H9 (cell line): ENCODE measurements at regions not wholly inside any gene's neighbourhood (a gene's known extent, or its start where the extent isn't known, plus 50 kb on each side); places are given as distances from the start of the nearest gene placed in this dataset.

Source experiments
- DNase-seq: peaks from one replicate; pipeline ENCODE4 v3.0.0-alpha.2; 2017
- H2AFZ ChIP-seq: one replicate; pipeline ENCODE4 v1.6.1; 2013; ENCODE audit warnings: mild to moderate bottlenecking, low read length, control low read depth, moderate library complexity
- H2AK5ac ChIP-seq: 2 replicates; pipeline ENCODE4 v1.6.1; 2013; ENCODE audit warnings: low read length, control low read depth, mixed read lengths; ENCODE audit not compliant: insufficient read length
- H2BK120ac ChIP-seq: one replicate; pipeline ENCODE4 v1.6.1; 2013; ENCODE audit warnings: low read depth, mild to moderate bottlenecking, low read length, control low read depth, inconsistent platforms; ENCODE audit not compliant: poor library complexity, severe bottlenecking
- H2BK12ac ChIP-seq: 2 replicates; pipeline ENCODE4 v1.6.1; 2013; ENCODE audit warnings: low read length, control low read depth, mixed read lengths, low read depth; ENCODE audit not compliant: insufficient read length
- H2BK15ac ChIP-seq: 2 replicates; pipeline ENCODE4 v1.6.1; 2013; ENCODE audit warnings: low read depth, low read length, control low read depth
- H2BK20ac ChIP-seq: one replicate; pipeline ENCODE4 v1.6.1; 2013; ENCODE audit warnings: low read depth, mild to moderate bottlenecking, low read length, control low read depth, inconsistent platforms; ENCODE audit not compliant: poor library complexity, severe bottlenecking
- H2BK5ac ChIP-seq: 2 replicates; pipeline ENCODE4 v1.6.1; 2013; ENCODE audit warnings: low read length, control low read depth, mixed read lengths; ENCODE audit not compliant: insufficient read length
- H3K14ac ChIP-seq: 2 replicates; pipeline ENCODE4 v1.6.1; 2013; ENCODE audit warnings: low read length, control low read depth; ENCODE audit not compliant: insufficient read depth
- H3K18ac ChIP-seq: 2 replicates; pipeline ENCODE4 v1.6.1; 2013; ENCODE audit warnings: low read depth, mild to moderate bottlenecking, mixed read lengths, low read length, control low read depth; ENCODE audit not compliant: insufficient read length
- H3K23ac ChIP-seq: 2 replicates; pipeline ENCODE4 v1.6.1; 2013; ENCODE audit warnings: low read length, control low read depth, mixed read lengths, low read depth; ENCODE audit not compliant: insufficient read length
- H3K23me2 ChIP-seq: 2 replicates; pipeline ENCODE4 v1.6.1; 2013; ENCODE audit warnings: low read depth, mild to moderate bottlenecking, mixed read lengths, low read length, control low read depth; ENCODE audit not compliant: insufficient read length, poor library complexity, severe bottlenecking
- H3K27ac ChIP-seq: 2 replicates; pipeline ENCODE4 v1.5.1; 2013; ENCODE audit warnings: low read length, control low read depth, mixed read lengths, low read depth; ENCODE audit not compliant: insufficient read length
- H3K27me3 ChIP-seq: 2 replicates; pipeline ENCODE4 v1.6.1; 2013; ENCODE audit warnings: low read length, control low read depth, inconsistent platforms; ENCODE audit not compliant: insufficient read depth
- H3K4ac ChIP-seq: 2 replicates; pipeline ENCODE4 v1.6.1; 2013; ENCODE audit warnings: low read depth, mild to moderate bottlenecking, control low read depth, inconsistent platforms, low read length, moderate library complexity
- H3K4me1 ChIP-seq: 2 replicates; pipeline ENCODE4 v1.6.1; 2013; ENCODE audit warnings: low read length, control low read depth, inconsistent platforms; ENCODE audit not compliant: insufficient read depth
- H3K4me2 ChIP-seq: 2 replicates; pipeline ENCODE4 v1.6.1; 2013; ENCODE audit warnings: low read length, control low read depth, mixed read lengths; ENCODE audit not compliant: insufficient read length, insufficient read depth
- H3K56ac ChIP-seq: 2 replicates; pipeline ENCODE4 v1.6.1; 2013; ENCODE audit warnings: low read depth, mild to moderate bottlenecking, mixed read lengths, low read length, control low read depth; ENCODE audit not compliant: insufficient read length
- H3K79me1 ChIP-seq: 2 replicates; pipeline ENCODE4 v1.6.1; 2013; ENCODE audit warnings: low read depth, mild to moderate bottlenecking, moderate library complexity, low read length, control low read depth, inconsistent platforms; ENCODE audit not compliant: insufficient read depth, poor library complexity, severe bottlenecking
- H3K79me2 ChIP-seq: 2 replicates; pipeline ENCODE4 v1.6.1; 2013; ENCODE audit warnings: low read length, control low read depth, inconsistent platforms; ENCODE audit not compliant: insufficient read depth
- H3K9ac ChIP-seq: 2 replicates; pipeline ENCODE4 v1.6.1; 2013; ENCODE audit warnings: low read length, control low read depth, mixed read lengths; ENCODE audit not compliant: insufficient read length; ENCODE audit errors: extremely low read depth
- H3K9me3 ChIP-seq: one replicate; pipeline ENCODE4 v1.6.1; 2013; ENCODE audit warnings: low read depth, low read length, inconsistent platforms; ENCODE audit not compliant: control insufficient read depth
- H3T11ph ChIP-seq: one replicate; pipeline ENCODE4 v1.6.1; 2013; ENCODE audit warnings: mild to moderate bottlenecking, low read length, control low read depth, inconsistent platforms
- H4K20me1 ChIP-seq: one replicate; pipeline ENCODE4 v1.6.1; 2013; ENCODE audit not compliant: control insufficient read depth, insufficient read length, insufficient read depth
- H4K5ac ChIP-seq: 2 replicates; pipeline ENCODE4 v1.6.1; 2013; ENCODE audit warnings: low read depth, mild to moderate bottlenecking, mixed read lengths, low read length, control low read depth; ENCODE audit not compliant: insufficient read length
- H4K8ac ChIP-seq: replicated peaks from 2 replicates; pipeline ENCODE4 v1.6.1; 2013; ENCODE audit warnings: low read length, control low read depth, mixed read lengths, low read depth; ENCODE audit not compliant: insufficient read length
- H4K91ac ChIP-seq: 2 replicates; pipeline ENCODE4 v1.6.1; 2013; ENCODE audit warnings: low read depth, mild to moderate bottlenecking, moderate library complexity, mixed read lengths, low read length, control low read depth; ENCODE audit not compliant: insufficient read length
- H3K27ac Mint-ChIP-seq, 3 experiments: 2 replicates in 2 of 3; 3 replicates in 1 of 3; pipeline ENCODE4 v1.8.0; 2020 to 2021; ENCODE audit warnings: mixed read lengths in 3 of 3, mild to moderate bottlenecking in 1 of 3, moderate library complexity in 1 of 3
- H3K27me3 Mint-ChIP-seq: 2 replicates; pipeline ENCODE4 v1.8.0; 2021; ENCODE audit warnings: low read depth, mild to moderate bottlenecking, moderate library complexity, mixed read lengths
- H3K36me3 Mint-ChIP-seq, 3 experiments: 2 replicates in 2 of 3; 3 replicates in 1 of 3; pipeline ENCODE4 v1.8.0; 2020 to 2021; ENCODE audit warnings: low read depth in 3 of 3, mixed read lengths in 3 of 3; ENCODE audit not compliant: insufficient read depth in 1 of 3
- H3K4me1 Mint-ChIP-seq, 2 experiments: 2 replicates each; pipeline ENCODE4 v1.8.0; 2020; ENCODE audit warnings: mixed read lengths in 2 of 2
- H3K4me3 Mint-ChIP-seq, 2 experiments: 2 replicates in 1 of 2; 3 replicates in 1 of 2; pipeline ENCODE4 v1.8.0; 2020 to 2021; ENCODE audit warnings: mild to moderate bottlenecking in 2 of 2, mixed read lengths in 2 of 2, moderate library complexity in 1 of 2
- H3K9me3 Mint-ChIP-seq, 2 experiments: 2 replicates in 1 of 2; 3 replicates in 1 of 2; pipeline ENCODE4 v1.8.0; 2020; ENCODE audit warnings: mild to moderate bottlenecking in 2 of 2, mixed read lengths in 2 of 2, moderate library complexity in 1 of 2
- WGBS: extraction: QIAGEN DNeasy Blood & Tissue Kit; methylation state at CpG from one replicate; pipeline ENCODE4 v1.1.7; 2013; ENCODE audit warnings: missing lambda C conversion rate, low lambda C conversion rate, mixed read lengths; ENCODE audit not compliant: insufficient read length; ENCODE audit errors: extremely low coverage; 5-methylcytosine and 5-hydroxymethylcytosine counted together
- TF ChIP-seq, protein P1 (sequence below): fragments of 200-600 bp; sonication (generic); conservative IDR thresholded peaks from 3 replicates; pipeline ENCODE4 v1.8.0; 2021; ENCODE audit warnings: antibody characterized with exemption, mild to moderate bottlenecking

DNA sequence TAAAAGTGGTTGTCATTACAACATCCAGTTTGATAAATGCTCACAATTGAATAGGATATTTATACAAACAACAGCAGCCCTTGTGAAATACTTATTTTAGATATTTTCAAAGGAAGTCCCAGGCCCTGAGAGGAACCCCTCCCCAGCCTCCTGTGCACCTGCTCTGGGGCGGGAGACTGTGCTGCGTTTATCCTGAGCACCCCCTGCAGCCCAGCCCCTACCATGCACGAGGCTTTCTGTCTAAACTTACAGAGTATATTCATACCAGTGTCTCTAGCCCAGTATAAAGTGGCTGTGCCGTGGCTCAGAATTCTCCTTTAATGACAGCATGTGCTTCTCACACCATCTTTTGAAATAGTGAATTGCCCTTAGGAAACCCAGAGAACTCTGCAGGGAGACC is 1084.3 kb downstream of the TMEM121 start:
- peaks cover 2% of the 10 kb centered on the region; the same call in 1 of the 2 replicates for H3K27me3 Mint-ChIP-seq

More for the DNA sequence above, 1084.3 kb downstream of the TMEM121 start:
- WGBS, result no CpG with 5 or more reads among the region's 4 CpGs
- no peak for DNase-seq
- Histone ChIP-seq H4K20me1 (no peaks in the 10 kb centered on the region), H3K27ac (no peak overlapping the region), H3K4me1 (no peaks in the 10 kb centered on the region), H2BK15ac (no peak overlapping the region), H3K79me2 (no peaks in the 10 kb centered on the region), H3K23me2 (no peaks in the 10 kb centered on the region), H4K8ac (no peak overlapping the region), H3K4me2 (no peak overlapping the region), H3K4ac (no peak overlapping the region), H2BK120ac (no peak overlapping the region), H4K5ac (no peak overlapping the region), H2BK12ac (no peak overlapping the region), H3K9me3 (peaks cover 97% of the 10 kb centered on the region), H2BK20ac (no peak overlapping the region), H2AK5ac (no peak overlapping the region), H3K9ac (no peak overlapping the region), H2BK5ac (no peak overlapping the region), H3T11ph (no peak overlapping the region), H3K79me1 (no peaks in the 10 kb centered on the region), H3K56ac (no peak overlapping the region), H3K23ac (no peak overlapping the region), H3K18ac (no peak overlapping the region), H2AFZ (no peak overlapping the region), H3K27me3 (no peaks in the 10 kb centered on the region), H3K14ac (no peak overlapping the region), H4K91ac (no peak overlapping the region)
- H3K9me3 Mint-ChIP-seq, result peaks cover 95 to 98% of the 10 kb centered on the region in 2 experiments
- H3K4me1 Mint-ChIP-seq, result no peaks in the 10 kb centered on the region
- H3K27ac Mint-ChIP-seq, result no peak overlapping the region
- H3K4me3 Mint-ChIP-seq, result no peak overlapping the region
- peaks cover 4 to 29% (median 16%) of the 10 kb centered on the region in 3 experiments; a peak in 4 of 7 replicates for H3K36me3 Mint-ChIP-seq
- TF ChIP-seq, protein P1, sequence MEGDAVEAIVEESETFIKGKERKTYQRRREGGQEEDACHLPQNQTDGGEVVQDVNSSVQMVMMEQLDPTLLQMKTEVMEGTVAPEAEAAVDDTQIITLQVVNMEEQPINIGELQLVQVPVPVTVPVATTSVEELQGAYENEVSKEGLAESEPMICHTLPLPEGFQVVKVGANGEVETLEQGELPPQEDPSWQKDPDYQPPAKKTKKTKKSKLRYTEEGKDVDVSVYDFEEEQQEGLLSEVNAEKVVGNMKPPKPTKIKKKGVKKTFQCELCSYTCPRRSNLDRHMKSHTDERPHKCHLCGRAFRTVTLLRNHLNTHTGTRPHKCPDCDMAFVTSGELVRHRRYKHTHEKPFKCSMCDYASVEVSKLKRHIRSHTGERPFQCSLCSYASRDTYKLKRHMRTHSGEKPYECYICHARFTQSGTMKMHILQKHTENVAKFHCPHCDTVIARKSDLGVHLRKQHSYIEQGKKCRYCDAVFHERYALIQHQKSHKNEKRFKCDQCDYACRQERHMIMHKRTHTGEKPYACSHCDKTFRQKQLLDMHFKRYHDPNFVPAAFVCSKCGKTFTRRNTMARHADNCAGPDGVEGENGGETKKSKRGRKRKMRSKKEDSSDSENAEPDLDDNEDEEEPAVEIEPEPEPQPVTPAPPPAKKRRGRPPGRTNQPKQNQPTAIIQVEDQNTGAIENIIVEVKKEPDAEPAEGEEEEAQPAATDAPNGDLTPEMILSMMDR, result no peak
